PC-9 (cell line): ENCODE measurements at regions not wholly inside any gene's neighbourhood (a gene's known extent, or its start where the extent isn't known, plus 50 kb on each side); places are given as distances from the start of the nearest gene placed in this dataset.

ENCODE experiments used
- BruUV-seq: library from RNA; stranded (reverse); fragments of 400-500 nt; replicated peaks from 2 replicates; lab custom pipeline; 2021; lab: Mats Ljungman, UMichigan
- CTCF ChIA-PET: fragments of 300-600 bp; sonication (Branson Sonifier 250); formaldehyde crosslinking; loops from one replicate; lab custom pipeline; 2022; ENCODE audit warnings: antibody characterized with exemption; lab: Charles Lee
- POLR2A ChIA-PET: fragments of 300-600 bp; sonication (Branson Sonifier 250); formaldehyde crosslinking; loops from one replicate; lab custom pipeline; 2022; ENCODE audit warnings: antibody characterized with exemption; ENCODE audit not compliant: unreplicated experiment; lab: Charles Lee
- DNase-seq, 2 experiments: peaks; one replicate each; pipeline versions ENCODE4 v3.0.0 to v3.0.0-alpha.2; 2015 to 2022; ENCODE audit warnings: mixed read lengths in 1 of 2
- H2AFZ ChIP-seq: fragments of 200-600 bp; sonication (generic); 2 replicates; pipeline ENCODE4 v1.8.1; 2017; ENCODE audit warnings: antibody characterized with exemption
- H3F3A ChIP-seq: fragments of 200-600 bp; sonication (generic); 2 replicates; pipeline ENCODE4 v1.8.1; 2017; ENCODE audit warnings: antibody characterized with exemption, mild to moderate bottlenecking, low read depth; ENCODE audit not compliant: insufficient read depth
- H3K27ac ChIP-seq: fragments of 200-600 bp; sonication (generic); 2 replicates; pipeline ENCODE4 v1.6.1; 2016; ENCODE audit warnings: mixed run types
- H3K27me3 ChIP-seq: fragments of 200-600 bp; sonication (generic); 2 replicates; pipeline ENCODE4 v1.6.1; 2016; ENCODE audit warnings: low read depth, mixed run types; ENCODE audit not compliant: insufficient read depth
- H3K36me3 ChIP-seq: fragments of 200-600 bp; sonication (generic); 2 replicates; pipeline ENCODE4 v1.6.1; 2016; ENCODE audit warnings: low read depth, mixed run types
- H3K4me1 ChIP-seq: fragments of 200-600 bp; sonication (generic); replicated peaks from 2 replicates; pipeline ENCODE4 v1.6.1; 2016; ENCODE audit warnings: mixed run types; ENCODE audit not compliant: insufficient read depth
- H3K4me2 ChIP-seq: fragments of 200-600 bp; sonication (generic); 2 replicates; pipeline ENCODE4 v1.6.1; 2017; ENCODE audit warnings: mixed run types
- H3K4me3 ChIP-seq: fragments of 200-600 bp; sonication (generic); 2 replicates; pipeline ENCODE4 v1.6.1; 2016; ENCODE audit warnings: mixed run types
- H3K79me2 ChIP-seq: fragments of 200-600 bp; sonication (generic); 2 replicates; pipeline ENCODE4 v1.6.1; 2017; ENCODE audit warnings: low read depth, mixed run types
- H3K9me2 ChIP-seq: fragments of 200-600 bp; sonication (generic); 2 replicates; pipeline ENCODE4 v1.8.1; 2017; ENCODE audit warnings: mild to moderate bottlenecking; ENCODE audit not compliant: insufficient read depth
- H3K9me3 ChIP-seq: fragments of 200-600 bp; sonication (generic); 2 replicates; pipeline ENCODE4 v1.8.1; 2016; ENCODE audit warnings: low read depth; ENCODE audit not compliant: insufficient read depth
- H4K20me1 ChIP-seq: fragments of 200-600 bp; sonication (generic); 2 replicates; pipeline ENCODE4 v1.8.1; 2017; ENCODE audit not compliant: insufficient read depth
- EZH2 ChIP-seq: fragments of 200-600 bp; sonication (generic); IDR thresholded peaks from 2 replicates; pipeline ENCODE4 v1.8.0; 2017; ENCODE audit warnings: antibody characterized with exemption, low read depth
- intact Hi-C: fragments of 100-400 bp; cut with micrococcal nuclease; formaldehyde crosslinking; loops from one replicate; pipeline ENCODE4 v1.10.0; 2022; ENCODE audit not compliant: unreplicated experiment
- TF ChIP-seq, protein P1 (sequence below): fragments of 200-600 bp; sonication (generic); conservative IDR thresholded peaks from 2 replicates; pipeline ENCODE4 v1.6.1; 2017; ENCODE audit warnings: mixed run types, antibody characterized with exemption, mild to moderate bottlenecking, moderate library complexity

DNA sequence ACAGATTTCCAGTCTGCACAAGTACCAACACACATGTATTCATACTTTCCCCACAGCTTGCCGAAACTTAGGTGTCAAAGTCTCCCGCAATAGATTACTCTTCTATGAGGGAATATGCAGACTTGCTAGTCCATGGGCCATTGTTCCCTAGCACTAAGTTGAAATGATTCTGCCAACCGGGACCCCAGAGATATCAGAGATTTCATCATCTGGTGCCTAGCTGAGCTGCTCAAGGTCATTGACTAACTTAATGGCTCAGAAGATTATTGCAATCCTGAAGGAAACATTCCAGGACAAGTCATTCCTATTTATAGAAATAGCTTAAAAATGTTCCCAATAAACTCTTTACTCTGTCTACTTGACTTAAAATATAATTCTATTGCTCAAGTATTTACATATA, 202.6 kb downstream of the PIK3R1 start:
- Histone ChIP-seq H3K4me2 (no peak overlapping the region), H3K9me3 (no peaks in the 10 kb centered on the region), H3F3A (no peaks in the 10 kb centered on the region), H3K27ac (no peak overlapping the region), H3K4me1 (peaks cover 20% of the 10 kb centered on the region), H3K27me3 (no peaks in the 10 kb centered on the region), H3K4me3 (no peak overlapping the region), H3K36me3 (no peaks in the 10 kb centered on the region), H4K20me1 (no peaks in the 10 kb centered on the region), H2AFZ (no peak overlapping the region), H3K9me2 (no peaks in the 10 kb centered on the region), H3K79me2 (no peaks in the 10 kb centered on the region)
- intact Hi-C loops, result no loop called here
- ChIA-PET CTCF (interaction anchor here (0.7 kb wide), 1 partner anchor 19 kb away, joined by 17 read pairs; no protein-coding TSS in a partner anchor), POLR2A (no interaction called here)
- TF ChIP-seq, protein P1, sequence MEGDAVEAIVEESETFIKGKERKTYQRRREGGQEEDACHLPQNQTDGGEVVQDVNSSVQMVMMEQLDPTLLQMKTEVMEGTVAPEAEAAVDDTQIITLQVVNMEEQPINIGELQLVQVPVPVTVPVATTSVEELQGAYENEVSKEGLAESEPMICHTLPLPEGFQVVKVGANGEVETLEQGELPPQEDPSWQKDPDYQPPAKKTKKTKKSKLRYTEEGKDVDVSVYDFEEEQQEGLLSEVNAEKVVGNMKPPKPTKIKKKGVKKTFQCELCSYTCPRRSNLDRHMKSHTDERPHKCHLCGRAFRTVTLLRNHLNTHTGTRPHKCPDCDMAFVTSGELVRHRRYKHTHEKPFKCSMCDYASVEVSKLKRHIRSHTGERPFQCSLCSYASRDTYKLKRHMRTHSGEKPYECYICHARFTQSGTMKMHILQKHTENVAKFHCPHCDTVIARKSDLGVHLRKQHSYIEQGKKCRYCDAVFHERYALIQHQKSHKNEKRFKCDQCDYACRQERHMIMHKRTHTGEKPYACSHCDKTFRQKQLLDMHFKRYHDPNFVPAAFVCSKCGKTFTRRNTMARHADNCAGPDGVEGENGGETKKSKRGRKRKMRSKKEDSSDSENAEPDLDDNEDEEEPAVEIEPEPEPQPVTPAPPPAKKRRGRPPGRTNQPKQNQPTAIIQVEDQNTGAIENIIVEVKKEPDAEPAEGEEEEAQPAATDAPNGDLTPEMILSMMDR, result no peak
- no peak for TF ChIP-seq EZH2
- BruUV-seq, result no TSS peak
- DNase-seq, result no peak

DNA sequence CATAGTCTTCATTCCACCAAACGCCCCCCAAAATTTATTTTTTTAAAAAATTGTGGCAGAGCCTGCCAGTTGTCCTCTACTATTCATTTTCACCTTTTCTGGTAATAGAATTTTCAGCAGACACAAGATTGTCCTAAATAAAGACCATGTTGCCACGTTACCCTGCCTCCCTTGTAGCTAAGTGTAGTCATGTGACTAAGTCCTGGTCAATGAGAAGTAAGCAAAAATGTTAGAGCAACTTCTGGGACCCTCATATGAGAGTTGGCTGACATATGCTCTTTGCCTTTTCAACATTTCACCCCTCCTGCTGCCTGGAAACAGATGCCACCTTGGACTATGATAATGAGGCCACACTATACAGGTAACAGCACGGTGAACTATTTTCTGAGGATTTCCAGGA, 203.1 kb downstream of the PIK3R1 start:
- H3K9me2 ChIP-seq, result no peaks in the 10 kb centered on the region
- BruUV-seq, result no TSS peak
- DNase-seq, result no peak
- no peaks in the 10 kb centered on the region for H3F3A ChIP-seq
- H4K20me1 ChIP-seq, result no peaks in the 10 kb centered on the region
- H3K79me2 ChIP-seq, result no peaks in the 10 kb centered on the region
- H3K9me3 ChIP-seq, result no peaks in the 10 kb centered on the region
- H2AFZ ChIP-seq, result no peak overlapping the region
- POLR2A ChIA-PET, result no interaction called here
- H3K36me3 ChIP-seq, result no peaks in the 10 kb centered on the region
- CTCF ChIA-PET, result no interaction called here
- TF ChIP-seq EZH2, result no peak
- TF ChIP-seq, protein P1, result no peak
- no peak overlapping the region for H3K4me2 ChIP-seq
- H3K27ac ChIP-seq, result no peak overlapping the region
- H3K4me3 ChIP-seq, result no peak overlapping the region
- peaks cover 20% of the 10 kb centered on the region for H3K4me1 ChIP-seq
- H3K27me3 ChIP-seq, result no peaks in the 10 kb centered on the region
- intact Hi-C loops, result no loop called here

DNA sequence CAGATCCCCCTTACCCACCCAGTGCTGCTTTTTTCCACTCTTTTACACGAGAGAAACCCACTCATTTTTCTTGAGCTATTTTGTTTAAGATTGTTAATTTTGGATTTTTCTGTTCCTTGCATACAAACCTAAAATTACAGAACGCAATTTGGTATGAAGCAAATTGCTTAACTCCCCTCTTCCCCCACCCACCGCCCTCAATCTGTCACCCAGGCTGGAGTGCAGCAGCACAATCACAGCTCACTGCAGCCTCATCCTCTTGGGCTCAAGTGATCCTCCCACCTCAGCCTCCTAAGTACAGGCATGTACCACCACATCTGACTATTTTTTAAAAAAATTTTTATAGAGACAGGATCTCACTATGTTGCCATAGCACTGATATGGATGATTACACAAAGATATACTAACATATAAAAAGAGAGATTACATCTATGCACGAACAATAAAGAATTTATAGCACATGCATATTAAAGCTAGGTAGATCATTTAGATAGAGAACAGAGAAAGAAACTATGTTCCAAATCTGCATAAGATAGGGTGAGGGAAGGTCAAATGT, 203.6 kb downstream of the PIK3R1 start:
- intact Hi-C loops, result no loop called here
- Histone ChIP-seq H4K20me1 (no peaks in the 10 kb centered on the region), H3K9me3 (no peaks in the 10 kb centered on the region), H3K36me3 (no peaks in the 10 kb centered on the region), H3K27ac (no peak overlapping the region), H3F3A (peaks cover 1% of the 10 kb centered on the region; the same call in 1 of the 2 replicates), H2AFZ (no peak overlapping the region), H3K79me2 (no peaks in the 10 kb centered on the region), H3K27me3 (no peaks in the 10 kb centered on the region), H3K4me3 (no peak overlapping the region), H3K4me1 (peaks cover 22% of the 10 kb centered on the region), H3K4me2 (peak overlapping the region; percentile 55), H3K9me2 (no peaks in the 10 kb centered on the region)
- peak in 1 of 2 experiments; percentile 41 for DNase-seq
- ChIA-PET CTCF (no interaction called here), POLR2A (no interaction called here)
- TF ChIP-seq EZH2, result no peak
- TF ChIP-seq, protein P1, result no peak
- BruUV-seq, result no TSS peak
